ENCODE measurements at regions not wholly inside any gene's neighbourhood (a gene's known extent, or its start where the extent isn't known, plus 50 kb on each side); places are given as distances from the start of the nearest gene placed in this dataset.

GRCh38 chr18:40852406-40852805, 1102.6 kb upstream of the PIK3C3 start:
- no peak for DNase-seq
- 97 to 100% methylated on average over 2 of the region's 2 CpGs for WGBS, 2 donors
- TF ChIP-seq POLR2A (IDR thresholded peaks at IDR 0.05), result no peak
- no peak for TF ChIP-seq CTCF (IDR thresholded peaks at IDR 0.05)

GRCh38 chr18:40851014-40851429, 1104.0 kb upstream of the PIK3C3 start:
- Histone ChIP-seq H3K36me3 (ENCODE audit: low read depth, missing control alignments) (no peaks in the 10 kb centered on the region), H3K9me3 (no peaks in the 10 kb centered on the region), H3K4me1 (no peaks in the 10 kb centered on the region), H3K27ac (no peak overlapping the region), H3K27me3 (no peaks in the 10 kb centered on the region), H3K4me3 (no peak overlapping the region)
- TF ChIP-seq POLR2A (IDR thresholded peaks at IDR 0.05) (no peak), CTCF (IDR thresholded peaks at IDR 0.05) (no peak)
- DNase-seq, result no peak
- intact Hi-C loops (cut with DNase I; ENCODE audit: low total_unique reads), result no loop called here
- WGBS, 2 donors, result 37 to 47% methylated on average over 3 of the region's 3 CpGs

More at GRCh38 chr18:40852406-40852805, 1102.6 kb upstream of the PIK3C3 start:
- Histone ChIP-seq H3K9me3 (no peaks in the 10 kb centered on the region), H3K27me3 (no peaks in the 10 kb centered on the region), H3K4me1 (no peaks in the 10 kb centered on the region), H3K27ac (no peak overlapping the region), H3K36me3 (ENCODE audit: low read depth, missing control alignments) (no peaks in the 10 kb centered on the region), H3K4me3 (no peak overlapping the region)
- intact Hi-C loops (cut with DNase I; ENCODE audit: low total_unique reads), result no loop called here

- no peaks in the 10 kb centered on the region for H3K9me3 ChIP-seq
- no peaks in the 10 kb centered on the region for H3K4me1 ChIP-seq
- DNase-seq, result no peak
- 32 to 58% methylated on average over 1 of the region's 1 CpG for WGBS, 2 donors
- H3K27ac ChIP-seq, result no peak overlapping the region
- H3K36me3 ChIP-seq (ENCODE audit: low read depth, missing control alignments), result no peaks in the 10 kb centered on the region
- TF ChIP-seq POLR2A (IDR thresholded peaks at IDR 0.05), result no peak
- TF ChIP-seq CTCF (IDR thresholded peaks at IDR 0.05), result no peak
- intact Hi-C loops (cut with DNase I; ENCODE audit: low total_unique reads), result no loop called here
- no peak overlapping the region for H3K4me3 ChIP-seq
- H3K27me3 ChIP-seq, result no peaks in the 10 kb centered on the region
These were observed 1105.1 kb upstream of the PIK3C3 start for GRCh38 chr18:40849886-40850285.

- no peak for DNase-seq
- Histone ChIP-seq H3K27ac (no peak overlapping the region), H3K4me1 (peaks cover 6% of the 10 kb centered on the region)
These were observed 1113.6 kb upstream of the PIK3C3 start for GRCh38 chr18:40841467-40841866.

More at GRCh38 chr18:40841467-40841866, 1113.6 kb upstream of the PIK3C3 start:
- intact Hi-C loops (cut with DNase I; ENCODE audit: low total_unique reads), result no loop called here
- TF ChIP-seq POLR2A (IDR thresholded peaks at IDR 0.05) (no peak), CTCF (IDR thresholded peaks at IDR 0.05) (no peak)
- no peaks in the 10 kb centered on the region for H3K9me3 ChIP-seq
- no peak overlapping the region for H3K4me3 ChIP-seq
- H3K27me3 ChIP-seq, result no peaks in the 10 kb centered on the region
- no peaks in the 10 kb centered on the region for H3K36me3 ChIP-seq (ENCODE audit: low read depth, missing control alignments)

Data from testis (tissue), 2 donors.